BLaER1 (cell line): ENCODE measurements at regions not wholly inside any gene's neighbourhood (a gene's known extent, or its start where the extent isn't known, plus 50 kb on each side); places are given as distances from the start of the nearest gene placed in this dataset.

Experiments used
- H3K27ac ChIP-seq: shearing (Covaris generic); formaldehyde crosslinking; 2 replicates; pipeline ENCODE4 v1.8.1; 2022
- H3K27me3 ChIP-seq: shearing (Covaris generic); formaldehyde crosslinking; 2 replicates; pipeline ENCODE4 v1.8.1; 2022
- H3K36me3 ChIP-seq: shearing (Covaris generic); formaldehyde crosslinking; 2 replicates; pipeline ENCODE4 v1.8.1; 2022
- H3K4me1 ChIP-seq: shearing (Covaris generic); formaldehyde crosslinking; 2 replicates; pipeline ENCODE4 v1.8.1; 2022
- H3K4me2 ChIP-seq: shearing (Covaris generic); formaldehyde crosslinking; 2 replicates; pipeline ENCODE4 v1.8.1; 2022
- H3K4me3 ChIP-seq: shearing (Covaris generic); formaldehyde crosslinking; 2 replicates; pipeline ENCODE4 v1.8.1; 2022
- H3K9ac ChIP-seq: shearing (Covaris generic); formaldehyde crosslinking; 2 replicates; pipeline ENCODE4 v1.8.1; 2022
- H3K9me3 ChIP-seq: shearing (Covaris generic); formaldehyde crosslinking; 2 replicates; pipeline ENCODE4 v1.8.1; 2022
- H4K20me1 ChIP-seq: shearing (Covaris generic); formaldehyde crosslinking; 2 replicates; pipeline ENCODE4 v1.8.1; 2022
- Cebpa-rat ChIP-seq: shearing (Covaris generic); IDR thresholded peaks from 2 replicates; pipeline ENCODE4 v1.8.1; 2022

- H3K9me3 ChIP-seq, result peaks cover 34% of the 10 kb centered on the region
- no peak overlapping the region for H3K9ac ChIP-seq
- H3K4me2 ChIP-seq, result no peak overlapping the region
- no peaks in the 10 kb centered on the region for H3K4me1 ChIP-seq
- no peak for TF ChIP-seq Cebpa-rat
- peaks cover 16% of the 10 kb centered on the region for H3K27me3 ChIP-seq
- no peak overlapping the region for H3K27ac ChIP-seq
- no peaks in the 10 kb centered on the region for H3K36me3 ChIP-seq
- H3K4me3 ChIP-seq, result no peak overlapping the region
- H4K20me1 ChIP-seq, result no peaks in the 10 kb centered on the region
Measured at GRCh38 chr1:2961081-2961480, 60.2 kb upstream of the ACTRT2 start.

DNA sequence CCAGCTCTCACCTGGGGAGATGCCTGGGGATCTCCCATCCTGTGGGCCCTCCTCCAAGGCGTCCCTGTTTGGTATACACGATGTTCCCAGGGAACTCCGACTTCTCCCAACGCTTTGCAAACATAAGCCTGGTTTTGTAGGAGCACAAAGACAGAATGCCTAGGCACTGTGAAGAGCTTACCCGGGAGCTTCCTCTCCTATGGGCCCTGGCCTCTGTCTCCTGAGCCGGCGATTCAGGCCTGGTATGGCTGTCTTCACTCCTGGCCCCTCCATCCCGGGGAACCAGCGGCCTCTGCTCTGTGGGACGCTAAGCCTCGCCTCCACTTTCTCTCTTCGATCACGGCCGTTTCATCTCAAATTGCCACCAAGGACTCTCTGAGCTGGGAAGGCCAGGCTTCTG, 59.6 kb upstream of the ACTRT2 start:
- Histone ChIP-seq H3K4me2 (no peak overlapping the region), H3K4me3 (no peak overlapping the region), H3K27ac (no peak overlapping the region), H4K20me1 (no peaks in the 10 kb centered on the region), H3K9me3 (peaks cover 29% of the 10 kb centered on the region), H3K4me1 (no peaks in the 10 kb centered on the region), H3K27me3 (peaks cover 16% of the 10 kb centered on the region), H3K36me3 (no peaks in the 10 kb centered on the region), H3K9ac (no peak overlapping the region)
- TF ChIP-seq Cebpa-rat, result no peak

- TF ChIP-seq Cebpa-rat, result no peak
- no peak overlapping the region for H3K27ac ChIP-seq
- no peaks in the 10 kb centered on the region for H3K36me3 ChIP-seq
- no peak overlapping the region for H3K4me3 ChIP-seq
- H3K4me2 ChIP-seq, result no peak overlapping the region
- peaks cover 16% of the 10 kb centered on the region for H3K27me3 ChIP-seq
- H4K20me1 ChIP-seq, result peaks cover 3% of the 10 kb centered on the region; the same call in 1 of the 2 replicates
- peaks cover 25% of the 10 kb centered on the region for H3K9me3 ChIP-seq
- H3K9ac ChIP-seq, result no peak overlapping the region
- no peaks in the 10 kb centered on the region for H3K4me1 ChIP-seq
Measured at GRCh38 chr1:2962061-2962460, 59.2 kb upstream of the ACTRT2 start.

GRCh38 chr1:2962541-2962940, 58.7 kb upstream of the ACTRT2 start:
- TF ChIP-seq Cebpa-rat, result no peak
- H3K4me1 ChIP-seq, result no peaks in the 10 kb centered on the region
- H3K4me2 ChIP-seq, result no peak overlapping the region
- H4K20me1 ChIP-seq, result peaks cover 8% of the 10 kb centered on the region; the same call in 1 of the 2 replicates
- no peak overlapping the region for H3K4me3 ChIP-seq
- H3K27ac ChIP-seq, result no peak overlapping the region
- peaks cover 19% of the 10 kb centered on the region for H3K27me3 ChIP-seq
- no peak overlapping the region for H3K9ac ChIP-seq
- no peaks in the 10 kb centered on the region for H3K36me3 ChIP-seq
- peaks cover 23% of the 10 kb centered on the region for H3K9me3 ChIP-seq

- Histone ChIP-seq H3K27me3 (peaks cover 23% of the 10 kb centered on the region), H3K9me3 (peaks cover 19% of the 10 kb centered on the region), H3K27ac (no peak overlapping the region), H3K4me2 (no peak overlapping the region), H3K36me3 (no peaks in the 10 kb centered on the region), H3K4me3 (no peak overlapping the region), H3K4me1 (no peaks in the 10 kb centered on the region), H3K9ac (no peak overlapping the region), H4K20me1 (peaks cover 8% of the 10 kb centered on the region; the same call in 1 of the 2 replicates)
- no peak for TF ChIP-seq Cebpa-rat
Measured at GRCh38 chr1:2962946-2963345, 58.3 kb upstream of the ACTRT2 start.

GRCh38 chr1:2965676-2966075, 55.6 kb upstream of the ACTRT2 start:
- peaks cover 23% of the 10 kb centered on the region for H3K4me1 ChIP-seq
- no peak for TF ChIP-seq Cebpa-rat
- H3K9me3 ChIP-seq, result no peaks in the 10 kb centered on the region

DNA sequence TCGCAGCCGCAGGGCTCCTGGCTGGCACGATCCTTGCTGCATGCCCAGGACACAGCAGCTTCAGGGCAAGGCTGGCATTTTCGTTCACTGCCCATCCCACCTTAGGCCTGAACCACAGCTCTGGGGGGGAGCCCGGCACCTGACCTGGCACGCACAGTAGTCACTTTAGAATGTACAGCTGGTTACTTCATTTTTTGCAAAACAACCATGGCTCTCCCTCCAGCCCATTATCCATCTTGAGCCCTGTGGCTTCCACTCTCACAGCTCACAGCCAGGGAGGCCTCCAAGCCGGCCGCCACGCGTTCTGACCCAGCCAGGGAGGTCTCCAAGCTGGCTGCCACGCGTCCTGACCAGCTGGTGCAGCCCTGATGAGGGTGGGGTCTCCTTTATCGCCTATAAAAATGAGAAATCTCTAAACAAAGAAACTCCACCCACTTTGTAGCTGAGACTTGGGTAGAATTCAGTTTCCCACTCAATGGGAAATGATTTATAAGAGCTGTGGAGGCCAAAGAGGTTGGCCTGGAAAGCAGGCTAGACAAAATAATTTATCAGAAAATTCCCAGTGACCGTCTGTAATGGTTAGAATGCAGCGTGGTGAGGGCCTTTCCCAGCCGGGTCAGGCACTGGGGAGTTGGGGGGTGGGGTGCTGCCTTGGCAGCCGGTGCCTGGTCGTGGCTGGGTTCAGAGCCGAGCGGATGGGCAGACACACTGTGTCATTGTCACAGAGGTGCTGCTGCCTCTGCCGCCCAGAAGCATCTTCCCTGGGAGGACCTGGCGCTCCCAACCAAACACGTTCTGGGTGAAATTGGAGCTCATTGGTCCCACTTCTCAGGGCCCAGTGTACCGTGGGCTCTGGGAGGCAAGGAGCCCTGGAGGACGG, 54.6 kb upstream of the ACTRT2 start:
- Histone ChIP-seq H3K27ac (no peak overlapping the region), H3K9ac (no peak overlapping the region), H3K4me2 (no peak overlapping the region), H3K27me3 (peaks cover 43% of the 10 kb centered on the region), H4K20me1 (peaks cover 29% of the 10 kb centered on the region), H3K4me1 (peaks cover 24% of the 10 kb centered on the region), H3K4me3 (no peak overlapping the region), H3K36me3 (no peaks in the 10 kb centered on the region), H3K9me3 (no peaks in the 10 kb centered on the region)
- no peak for TF ChIP-seq Cebpa-rat

More at GRCh38 chr1:2965676-2966075, 55.6 kb upstream of the ACTRT2 start:
- H3K4me3 ChIP-seq, result no peak overlapping the region
- H3K4me2 ChIP-seq, result no peak overlapping the region
- no peak overlapping the region for H3K27ac ChIP-seq
- no peaks in the 10 kb centered on the region for H3K36me3 ChIP-seq
- peaks cover 28% of the 10 kb centered on the region for H4K20me1 ChIP-seq
- H3K27me3 ChIP-seq, result peaks cover 41% of the 10 kb centered on the region
- H3K9ac ChIP-seq, result no peak overlapping the region

GRCh38 chr1:2967329-2967725, 53.9 kb upstream of the ACTRT2 start:
- H3K4me2 ChIP-seq, result no peak overlapping the region
- no peak for TF ChIP-seq Cebpa-rat
- no peak overlapping the region for H3K27ac ChIP-seq
- no peaks in the 10 kb centered on the region for H3K36me3 ChIP-seq
- H3K4me1 ChIP-seq, result peaks cover 24% of the 10 kb centered on the region
- no peak overlapping the region for H3K4me3 ChIP-seq
- H3K9ac ChIP-seq, result no peak overlapping the region
- H4K20me1 ChIP-seq, result peaks cover 29% of the 10 kb centered on the region
- peaks cover 41% of the 10 kb centered on the region for H3K27me3 ChIP-seq
- no peaks in the 10 kb centered on the region for H3K9me3 ChIP-seq

DNA sequence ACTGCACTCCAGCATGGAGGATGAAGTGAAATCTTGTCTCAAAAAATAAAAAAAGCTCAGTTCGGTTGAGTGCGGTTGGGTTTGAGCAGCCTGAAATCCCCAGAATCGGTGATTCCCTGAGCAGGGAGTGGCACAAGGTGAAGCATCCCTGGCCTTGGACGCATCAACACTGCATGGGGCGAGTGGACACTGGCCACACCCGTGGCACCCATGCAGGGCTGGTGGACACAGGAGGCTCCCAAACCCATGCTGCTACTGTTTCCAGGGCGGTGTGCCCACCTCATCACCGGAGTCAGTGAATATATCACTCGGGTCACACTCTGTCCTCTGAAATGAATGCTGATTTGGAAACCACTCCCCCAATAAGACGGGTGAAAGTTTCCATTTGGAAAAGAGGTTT, 53.4 kb upstream of the ACTRT2 start:
- Histone ChIP-seq H3K4me2 (no peak overlapping the region), H3K4me3 (no peak overlapping the region), H3K27ac (no peak overlapping the region), H3K4me1 (peaks cover 24% of the 10 kb centered on the region), H3K36me3 (no peaks in the 10 kb centered on the region), H3K9ac (no peak overlapping the region), H3K27me3 (peaks cover 42% of the 10 kb centered on the region), H4K20me1 (peaks cover 33% of the 10 kb centered on the region), H3K9me3 (no peaks in the 10 kb centered on the region)
- TF ChIP-seq Cebpa-rat, result no peak

- H3K9me3 ChIP-seq, result no peaks in the 10 kb centered on the region
- no peak overlapping the region for H3K27ac ChIP-seq
- H3K27me3 ChIP-seq, result peaks cover 44% of the 10 kb centered on the region
Measured at GRCh38 chr1:2968471-2968881, 52.8 kb upstream of the ACTRT2 start.

More at GRCh38 chr1:2968471-2968881, 52.8 kb upstream of the ACTRT2 start:
- H3K4me3 ChIP-seq, result no peak overlapping the region
- H4K20me1 ChIP-seq, result peaks cover 39% of the 10 kb centered on the region
- no peak overlapping the region for H3K9ac ChIP-seq
- peaks cover 29% of the 10 kb centered on the region for H3K4me1 ChIP-seq
- no peak for TF ChIP-seq Cebpa-rat
- no peaks in the 10 kb centered on the region for H3K36me3 ChIP-seq
- H3K4me2 ChIP-seq, result peak overlapping the region; percentile 63; the same call in 1 of the 2 replicates
